Fibroblast of peridontal ligament (primary cell): ENCODE measurements at regions not wholly inside any gene's neighbourhood (a gene's known extent, or its start where the extent isn't known, plus 50 kb on each side); places are given as distances from the start of the nearest gene placed in this dataset.
A peak's percentile ranks its signal among the peaks of the same experiment; 100 is the strongest.

ENCODE experiments used
- DNase-seq: peaks from one replicate; pipeline ENCODE4 v3.0.0-alpha.2; 2010; ENCODE audit errors: extremely low read depth

DNA sequence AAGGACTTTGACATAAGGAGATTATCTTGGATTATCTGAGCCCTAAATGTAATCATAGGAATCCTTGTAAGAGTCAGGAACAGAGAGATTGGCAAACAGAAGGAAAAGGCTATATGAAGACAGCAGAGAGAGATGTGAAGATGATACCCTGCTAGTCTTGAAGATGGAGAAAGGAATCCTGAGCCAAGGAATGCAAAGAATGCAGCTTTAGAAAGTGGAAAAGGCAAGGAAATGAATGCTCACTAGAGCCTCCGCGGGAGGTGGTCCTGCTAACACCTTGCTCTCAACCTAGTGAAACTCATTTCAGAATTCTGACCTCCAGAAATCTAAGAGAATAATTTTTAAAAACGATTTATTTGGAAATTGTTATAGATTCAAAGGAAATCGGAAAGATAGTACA, 117.1 kb downstream of the TBXT start:
- no peak for DNase-seq

DNA sequence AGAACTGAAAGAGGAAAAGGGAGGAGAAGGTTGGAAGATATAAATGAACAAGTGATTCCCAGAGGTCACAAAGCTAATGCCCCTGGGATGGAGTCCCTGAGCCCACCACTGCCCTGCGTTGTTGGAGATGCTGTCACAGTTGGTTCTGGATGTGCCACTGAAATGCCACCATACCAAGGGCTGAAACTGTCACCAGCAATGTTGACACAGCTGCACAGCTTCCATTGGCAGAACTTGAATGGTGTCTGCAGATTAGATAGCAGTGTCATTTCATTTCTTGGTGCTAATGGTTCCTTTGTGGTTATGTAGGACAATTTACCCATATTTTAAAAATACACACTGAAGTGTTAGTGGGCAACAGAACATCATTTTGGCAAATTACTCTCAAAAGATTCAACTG, 120.7 kb downstream of the TBXT start:
- DNase-seq = no peak

DNA sequence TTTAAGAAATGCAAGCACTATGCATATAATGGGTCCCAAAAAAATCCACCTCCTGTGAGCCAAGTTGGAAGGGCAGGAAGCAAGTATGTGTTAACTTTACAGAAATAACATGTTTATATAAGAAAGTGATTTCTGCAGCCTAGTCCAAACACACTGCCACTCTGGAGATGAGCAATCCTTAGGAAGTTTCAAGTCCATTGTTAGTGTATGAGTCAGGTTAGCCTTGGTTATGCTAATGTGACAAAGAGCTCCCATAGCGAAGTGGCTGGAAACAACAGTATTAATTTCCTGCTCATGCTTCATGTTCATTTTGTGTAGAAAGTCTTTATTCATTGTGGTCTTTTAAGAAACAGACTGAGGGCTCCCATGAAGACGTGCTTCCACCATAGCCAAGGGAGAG, 121.4 kb downstream of the TBXT start:
- peak; percentile 30 for DNase-seq

DNA sequence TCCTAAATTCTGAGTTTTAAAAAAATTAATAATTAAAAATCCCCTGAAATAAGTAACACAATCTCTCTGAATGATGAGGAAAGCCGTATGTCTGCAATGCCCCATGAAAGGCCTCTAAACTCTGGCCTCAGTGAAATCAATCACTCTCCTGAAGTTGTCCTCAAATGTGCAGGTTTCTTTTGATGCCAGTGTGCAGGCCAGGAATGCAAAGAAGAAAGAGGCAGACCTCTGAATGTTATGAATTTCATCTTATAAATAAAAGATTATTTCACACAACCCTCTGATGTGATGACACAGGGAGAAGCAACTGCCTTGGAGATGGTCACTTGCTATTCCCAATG, 121.8 kb downstream of the TBXT start:
- no peak for DNase-seq

DNA sequence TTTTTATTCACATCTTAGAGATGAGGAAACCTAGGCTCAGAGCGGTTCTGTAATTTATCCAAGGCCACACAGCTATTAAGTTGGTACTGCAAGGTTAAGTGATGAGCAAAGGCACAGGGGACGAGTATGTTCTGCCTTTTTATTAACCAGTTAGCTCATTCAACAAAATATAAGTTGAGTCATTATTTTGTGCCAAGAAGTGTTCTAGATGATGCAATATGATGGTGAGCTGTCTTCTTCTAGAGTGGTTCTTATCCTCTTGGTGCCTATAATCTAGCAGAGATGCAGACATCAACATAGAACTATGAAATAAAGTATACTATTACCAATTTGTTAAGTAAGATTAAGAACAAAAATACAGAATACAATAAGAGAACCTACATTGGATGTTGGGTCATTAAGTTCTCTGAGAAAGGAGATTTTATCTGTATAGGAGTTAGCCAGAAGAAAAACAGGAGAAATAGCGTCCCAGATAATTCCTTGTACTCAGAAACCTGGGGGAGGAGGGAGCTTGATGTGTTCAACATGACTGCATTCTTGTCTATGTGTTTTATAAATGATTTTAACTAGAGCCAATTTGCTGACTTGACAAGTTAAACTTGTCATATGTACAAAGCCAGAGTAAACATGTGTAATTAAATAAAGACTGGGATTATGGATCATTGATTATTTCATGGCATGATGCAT, 122.3 kb downstream of the TBXT start:
- no peak for DNase-seq

DNA sequence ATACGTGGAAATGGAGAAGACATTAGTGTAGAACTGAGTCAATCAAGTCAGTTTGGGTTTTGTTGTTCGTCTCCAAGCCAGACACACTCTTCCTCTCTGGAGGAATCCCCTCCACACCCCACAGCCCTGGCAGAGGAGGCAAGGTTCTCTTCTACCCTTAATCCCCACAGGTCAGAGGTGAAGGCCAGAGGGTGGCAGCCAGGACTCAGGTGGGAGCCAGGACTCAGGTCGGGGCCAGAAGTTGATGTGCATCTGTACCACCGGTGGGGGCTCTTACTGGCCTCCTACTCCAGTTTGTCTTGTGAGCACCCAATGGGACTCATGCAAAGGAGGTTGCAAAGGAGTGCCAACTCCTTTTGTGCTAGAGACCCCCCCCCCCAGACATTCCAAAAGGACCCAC, 126.4 kb downstream of the TBXT start:
- DNase-seq = no peak

DNA sequence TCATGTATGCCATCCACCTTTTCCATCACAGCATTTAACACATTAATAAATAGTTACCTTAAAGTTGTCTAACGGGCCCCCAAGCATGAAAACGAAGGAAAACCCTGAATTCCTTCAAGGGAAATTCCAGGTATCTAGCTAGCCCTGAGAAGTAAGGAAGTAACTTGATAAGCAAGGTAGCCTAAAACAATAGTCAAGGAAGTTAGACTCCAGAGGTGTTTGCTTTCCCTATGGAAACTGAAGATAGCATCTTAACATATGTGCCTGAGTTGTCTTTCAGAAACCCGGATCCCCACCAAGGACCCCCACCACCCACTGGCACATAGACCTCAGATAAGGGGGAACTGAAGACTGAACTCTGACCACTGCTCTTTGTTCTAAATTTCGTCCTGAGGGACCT, 127.4 kb downstream of the TBXT start:
- no peak for DNase-seq

DNA sequence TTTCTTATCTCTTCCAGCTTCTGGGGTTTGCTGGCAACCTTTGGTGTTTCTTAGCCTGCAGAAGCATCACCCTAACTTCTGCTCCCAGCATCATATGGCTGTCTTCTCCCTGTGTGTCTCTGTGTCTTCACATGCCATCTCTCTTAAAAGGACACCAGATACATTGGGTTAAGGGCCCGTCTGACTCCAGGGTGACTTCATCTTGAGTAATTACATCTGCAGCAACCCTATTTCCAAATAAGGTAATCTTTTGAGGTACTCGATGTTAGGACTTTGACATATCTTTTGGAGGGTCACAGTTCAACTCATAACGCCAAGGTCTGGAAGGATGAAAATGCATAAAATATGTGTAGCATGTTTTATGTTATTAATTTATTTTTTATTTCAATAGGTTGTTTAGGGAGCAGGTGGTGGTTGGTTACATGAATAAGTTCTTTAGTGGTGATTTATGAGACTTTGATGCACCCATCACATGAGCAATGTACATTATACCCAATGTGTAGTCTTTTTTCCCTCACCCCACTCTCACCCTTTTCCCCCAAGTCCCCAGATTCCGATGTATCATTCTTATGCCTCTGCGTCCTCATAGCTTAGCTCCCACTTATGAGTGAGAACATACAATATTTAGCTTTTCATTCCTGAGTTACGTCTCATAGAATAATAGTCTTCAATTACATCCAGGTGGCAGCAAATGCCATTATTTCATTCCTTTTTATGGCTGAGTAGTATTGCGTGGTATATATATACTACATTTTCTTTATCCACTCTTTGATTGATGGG, 131.1 kb downstream of the TBXT start:
- no peak for DNase-seq

DNA sequence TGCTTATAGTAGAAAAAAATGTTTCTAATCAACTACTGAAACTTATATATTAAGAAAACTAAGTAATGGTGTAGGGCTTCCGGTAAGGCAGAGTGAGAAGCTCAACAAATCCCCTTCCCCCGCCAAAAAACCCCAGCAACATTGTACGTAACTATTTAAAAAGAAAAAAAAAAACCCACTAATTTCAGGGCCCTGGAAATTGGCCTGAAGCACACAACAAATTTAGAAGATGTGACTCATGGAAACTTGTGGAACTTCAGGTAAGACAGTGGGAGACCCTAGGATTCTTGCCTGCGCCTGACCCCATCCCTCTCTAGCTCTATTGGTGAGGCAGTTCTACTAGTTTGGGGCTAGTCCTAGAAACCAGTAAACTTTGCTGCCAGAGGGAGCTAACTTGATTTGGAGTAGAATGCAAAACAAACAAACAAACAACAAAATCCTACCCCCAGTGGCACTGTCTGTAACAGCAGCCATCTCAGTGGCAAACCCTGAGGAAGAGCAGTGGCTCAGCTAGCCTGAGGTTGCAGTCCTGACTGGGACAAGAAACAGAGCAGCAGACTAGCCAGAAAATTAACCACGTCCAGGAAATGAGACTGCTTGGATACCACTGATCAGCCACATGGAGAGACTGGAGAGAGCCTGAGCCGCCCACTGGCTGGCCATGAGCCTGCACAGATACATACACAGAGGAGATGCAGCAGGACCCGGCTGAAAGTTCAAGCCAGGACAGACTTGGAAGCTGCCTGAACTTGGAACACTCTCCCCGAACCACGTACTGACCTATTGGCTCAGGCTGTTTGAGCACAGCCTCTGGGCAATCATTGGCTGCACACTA, 135.1 kb downstream of the TBXT start:
- peak; percentile 60 for DNase-seq

DNA sequence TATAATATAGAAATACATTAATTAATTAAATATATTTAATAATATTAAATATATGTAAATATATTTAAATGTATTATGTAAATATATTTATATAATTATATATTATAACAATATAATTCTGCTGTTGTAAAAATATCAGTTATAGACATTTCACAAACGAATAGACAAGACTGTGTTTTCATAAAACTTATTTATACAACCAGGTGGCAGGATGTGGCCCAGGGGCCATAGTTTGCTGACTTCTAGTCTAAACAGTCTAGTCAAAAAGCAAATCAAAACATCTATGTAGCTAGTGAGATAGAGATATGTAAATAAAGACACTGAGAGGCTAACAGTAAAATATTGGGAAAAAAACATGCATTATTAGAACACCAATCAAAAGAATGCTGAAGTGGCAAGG, 136.4 kb downstream of the TBXT start:
- DNase-seq = no peak

DNA sequence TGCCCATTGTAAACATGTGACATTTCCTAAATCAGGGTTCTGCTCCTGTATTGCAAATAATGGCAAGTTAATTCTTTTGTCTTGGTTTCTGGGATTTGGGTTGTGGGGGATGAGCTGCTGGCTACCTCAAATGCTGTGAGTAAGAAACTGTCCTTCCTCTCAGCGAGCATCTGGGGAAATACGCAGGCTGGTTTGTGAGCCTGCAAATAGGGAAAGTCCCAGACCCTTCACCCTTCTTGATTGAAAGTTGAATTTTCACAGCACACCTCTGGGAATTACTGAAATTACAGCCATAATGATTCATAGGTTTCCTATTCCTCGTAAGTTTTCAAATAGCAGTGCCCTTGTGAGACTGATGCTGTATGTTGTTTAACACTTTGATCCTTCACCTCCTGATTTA, 138.1 kb downstream of the TBXT start:
- no peak for DNase-seq

DNA sequence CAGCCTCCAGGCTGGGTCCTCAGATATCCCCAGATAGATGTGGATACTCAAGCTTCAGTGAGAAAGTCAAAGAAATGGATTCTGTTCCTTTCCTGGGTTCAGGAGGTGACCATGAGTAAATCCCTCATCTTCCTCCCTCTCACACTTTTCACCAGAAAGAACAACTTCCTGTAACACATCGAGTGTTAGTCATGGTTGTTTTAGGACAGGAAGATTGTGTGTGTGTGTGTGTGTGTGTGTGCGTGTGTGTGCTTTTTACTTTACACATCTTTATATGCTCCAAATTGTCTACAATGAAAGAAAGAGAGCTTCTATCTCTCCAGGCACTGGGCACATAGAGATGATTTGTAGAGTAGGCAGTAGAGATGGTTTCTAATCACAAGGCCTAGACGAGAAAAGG, 139.9 kb downstream of the TBXT start:
- DNase-seq = no peak

DNA sequence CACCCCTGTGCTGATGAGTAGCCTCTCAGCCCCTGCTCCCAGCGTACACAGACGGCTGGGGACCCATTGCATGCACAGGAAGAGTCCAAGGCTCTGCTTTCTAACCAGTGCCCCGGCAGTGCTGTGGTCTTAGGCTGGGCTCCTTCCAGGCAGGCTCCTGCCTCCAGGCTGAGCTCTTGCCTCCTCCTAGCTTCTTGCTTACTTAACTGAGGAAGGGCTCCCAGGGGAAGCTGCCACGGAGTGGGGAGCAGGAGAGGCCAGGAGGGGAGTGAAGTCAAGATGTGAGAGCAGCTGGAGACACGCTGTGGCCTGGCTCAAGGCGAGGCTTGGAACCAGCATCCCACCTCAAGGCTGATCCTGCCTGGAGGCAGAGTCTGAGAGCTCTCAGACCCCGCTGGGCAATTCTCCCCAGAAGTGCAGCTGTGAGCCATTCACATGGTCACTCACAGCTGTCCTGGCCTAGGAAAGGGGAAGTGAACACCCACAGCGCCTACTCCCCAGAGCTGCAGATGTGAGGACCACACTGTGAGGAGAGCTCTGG, 141.0 kb downstream of the TBXT start:
- peak; percentile 31 for DNase-seq

DNA sequence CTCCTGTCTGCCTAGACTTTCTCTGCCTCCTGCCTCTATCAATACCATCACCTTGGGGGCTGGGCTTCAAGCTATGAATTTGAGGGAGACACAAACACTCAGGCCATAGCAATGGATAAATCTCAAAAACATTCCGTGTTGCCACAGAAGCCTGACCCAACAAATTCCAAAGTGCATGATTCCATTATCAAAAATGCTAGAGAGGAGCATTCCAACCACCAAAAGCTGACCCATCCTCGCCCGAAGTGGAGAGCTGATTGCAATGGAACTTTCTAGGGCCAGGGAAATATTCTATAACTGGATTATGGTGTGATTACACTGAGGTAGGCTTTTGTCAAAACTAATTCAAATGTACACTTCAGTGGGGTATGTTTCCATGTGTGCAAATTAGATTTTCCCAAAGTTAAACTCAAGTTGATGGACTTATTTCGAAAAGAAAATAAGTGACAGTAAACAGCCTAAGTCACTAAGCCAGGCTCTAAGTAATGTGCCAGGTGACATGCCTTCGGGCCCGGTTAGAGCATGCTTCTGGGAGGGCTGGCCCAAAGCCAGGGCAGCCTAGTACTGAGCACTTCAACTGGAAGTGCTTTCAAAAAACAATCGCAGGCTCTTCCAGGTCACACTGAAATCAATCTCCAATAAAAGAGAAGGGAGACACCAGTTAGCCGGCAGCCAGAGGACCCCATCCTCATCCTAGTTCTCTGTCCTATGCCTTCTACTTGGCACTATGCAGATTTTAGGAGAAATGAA, 142.3 kb downstream of the TBXT start:
- DNase-seq = peak; percentile 91

DNA sequence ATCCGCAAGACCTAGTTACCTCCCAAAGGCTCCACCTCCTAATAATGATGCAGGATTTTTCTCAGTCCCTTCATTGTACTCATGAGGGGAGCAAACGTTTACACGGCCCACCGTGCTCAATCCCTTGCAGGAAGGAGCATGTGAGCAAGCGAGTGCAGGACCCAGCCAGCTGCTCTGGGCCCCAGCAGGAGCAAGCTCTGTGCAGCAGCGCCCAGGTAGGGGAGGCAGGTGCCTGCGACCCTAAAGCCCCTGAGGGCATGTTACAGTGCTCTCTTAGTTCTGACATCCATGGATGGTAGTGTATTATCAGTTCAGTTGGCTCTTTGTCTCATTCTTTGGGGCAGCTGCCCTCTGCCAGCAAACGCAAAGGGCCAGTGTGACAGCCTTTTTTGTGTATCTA, 143.4 kb downstream of the TBXT start:
- no peak for DNase-seq

DNA sequence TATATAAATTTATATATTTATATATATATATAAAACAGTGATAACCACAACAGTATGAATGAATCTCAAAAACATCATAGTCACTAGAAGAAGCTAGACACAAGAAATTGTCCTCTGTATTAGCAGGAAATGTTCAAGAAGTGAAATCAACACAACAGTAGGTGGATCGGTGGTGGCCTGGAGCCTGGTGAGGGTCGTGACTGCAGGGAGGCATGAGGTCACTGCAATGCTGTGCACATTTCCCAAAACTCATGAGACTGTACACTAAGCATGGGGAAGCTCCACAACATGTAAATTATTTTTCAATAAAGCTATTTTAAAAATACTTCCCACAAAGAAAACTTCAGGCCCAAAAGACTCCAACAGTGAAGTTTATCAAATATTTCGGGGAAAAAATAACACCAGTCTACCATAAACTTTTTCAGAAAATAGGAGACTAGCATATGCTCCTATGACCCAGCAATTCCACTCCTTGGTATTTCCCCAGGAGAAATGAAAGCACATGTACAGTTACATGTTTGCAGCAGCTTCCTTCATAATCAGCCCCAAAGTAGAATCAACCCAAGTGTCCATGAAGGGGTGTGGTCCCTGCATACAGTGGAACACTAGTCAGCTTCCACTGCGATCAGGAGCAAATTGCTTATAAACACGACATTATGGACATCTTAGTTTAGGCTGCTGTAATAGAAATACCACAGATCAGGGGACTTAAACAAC, 144.2 kb downstream of the TBXT start:
- DNase-seq = no peak

DNA sequence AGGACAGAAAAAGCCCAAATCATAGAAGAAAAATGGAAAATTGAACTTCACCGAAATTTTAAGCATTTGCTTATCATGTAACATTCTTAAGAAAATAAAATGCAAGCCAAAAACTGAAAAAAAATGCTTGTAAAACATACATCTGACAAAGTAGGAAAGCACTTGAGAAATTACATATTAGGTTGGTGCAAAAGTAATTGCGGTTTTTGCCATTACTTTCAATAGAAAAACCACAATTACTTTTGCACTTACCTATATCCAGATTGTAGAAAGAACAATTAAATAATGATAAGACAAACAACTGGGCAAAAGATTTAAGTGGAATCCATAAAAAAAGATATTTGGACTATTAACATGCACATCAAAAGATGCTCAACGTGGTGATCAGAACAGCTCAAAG, 146.2 kb downstream of the TBXT start:
- DNase-seq = no peak

DNA sequence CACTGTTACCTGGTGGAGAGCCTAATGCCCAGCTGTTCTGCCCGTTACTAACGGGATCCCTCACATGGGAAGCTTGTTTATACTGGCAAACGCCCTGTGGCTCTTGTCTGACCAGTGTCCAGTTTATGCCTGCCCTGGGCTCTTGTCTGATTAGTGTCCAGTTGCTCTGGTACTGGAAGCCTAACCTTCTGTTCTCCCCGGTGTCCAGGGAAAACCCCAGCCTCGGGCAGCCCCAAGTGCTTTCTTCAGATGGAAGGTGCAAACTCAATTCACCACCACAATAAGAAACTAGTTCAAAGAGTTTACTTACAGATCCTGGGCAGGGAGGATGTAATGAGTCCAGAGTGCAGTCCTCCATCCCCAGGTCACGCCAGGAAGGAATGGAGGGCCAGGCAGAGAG, 148.4 kb downstream of the TBXT start:
- no peak for DNase-seq

DNA sequence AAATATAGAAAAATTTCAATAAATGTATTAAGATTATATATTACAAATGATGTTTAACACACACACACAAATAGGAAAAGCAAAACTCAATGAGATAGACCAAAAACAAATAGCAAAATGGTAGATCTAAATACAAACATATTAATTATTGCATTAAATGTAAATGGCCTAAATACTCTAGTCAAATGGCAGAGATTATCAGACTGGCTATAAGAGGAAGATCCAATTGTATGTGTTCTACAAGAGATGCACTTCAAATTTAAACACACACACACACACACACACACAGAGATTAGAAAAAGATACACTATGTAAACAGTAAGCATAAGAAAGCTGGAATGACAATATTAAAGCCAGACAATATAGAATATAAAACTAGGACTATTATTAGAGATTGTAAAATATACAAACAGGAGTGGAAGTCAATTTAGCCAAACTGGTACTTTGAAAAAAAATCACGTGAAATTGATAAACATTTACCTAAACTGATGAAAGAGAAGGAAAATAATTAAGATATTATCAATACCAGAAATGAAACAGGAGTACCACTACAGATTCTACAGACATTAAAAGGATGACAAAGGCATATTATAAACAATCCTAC, 150.5 kb downstream of the TBXT start:
- no peak for DNase-seq

DNA sequence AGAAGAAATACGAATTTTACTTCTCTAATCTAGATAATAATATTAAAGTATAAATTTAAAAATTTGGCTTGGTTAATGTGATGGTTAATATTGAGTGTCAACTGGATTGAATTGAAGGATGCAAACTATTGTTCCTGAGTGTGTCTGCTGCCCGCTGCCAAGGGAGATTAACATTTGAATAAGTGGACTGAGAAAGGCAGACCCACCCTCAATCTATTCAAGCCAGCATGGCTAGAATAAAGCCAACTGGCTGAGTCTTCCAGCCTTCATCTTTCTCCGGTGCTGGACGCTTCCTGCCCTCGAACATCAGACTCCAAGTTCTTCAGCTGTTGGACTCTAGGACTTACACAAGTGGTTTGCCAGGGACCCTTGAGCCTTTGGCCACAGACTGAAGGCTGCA, 152.7 kb downstream of the TBXT start:
- no peak for DNase-seq
